ENCODE measurements at regions not wholly inside any gene's neighbourhood (a gene's known extent, or its start where the extent isn't known, plus 50 kb on each side); places are given as distances from the start of the nearest gene placed in this dataset.

GRCh38 chr15:99921101-99921500 lies 187.9 kb upstream of the LYSMD4 start:
- no peak for DNase-seq (ENCODE audit: low read depth)

GRCh38 chr15:99918072-99918471 lies 184.8 kb upstream of the LYSMD4 start:
- DNase-seq (ENCODE audit: low read depth) = no peak

- DNase-seq (ENCODE audit: low read depth) = no peak
Measured at GRCh38 chr15:99917252-99917651, 184.0 kb upstream of the LYSMD4 start.

GRCh38 chr15:99916668-99917223 lies 183.5 kb upstream of the LYSMD4 start:
- no peak for DNase-seq (ENCODE audit: low read depth)

GRCh38 chr15:99914723-99915122 lies 181.5 kb upstream of the LYSMD4 start:
- no peak for DNase-seq (ENCODE audit: low read depth)

- no peak for DNase-seq (ENCODE audit: low read depth)
Measured at GRCh38 chr15:99911816-99912215, 178.6 kb upstream of the LYSMD4 start.

GRCh38 chr15:99909592-99910295 lies 176.5 kb upstream of the LYSMD4 start:
- peak; percentile 30 for DNase-seq (ENCODE audit: low read depth)

- no peak for DNase-seq (ENCODE audit: low read depth)
Measured at GRCh38 chr15:99907698-99908097, 174.5 kb upstream of the LYSMD4 start.

- no peak for DNase-seq (ENCODE audit: low read depth)
Measured at GRCh38 chr15:99906793-99907192, 173.6 kb upstream of the LYSMD4 start.

GRCh38 chr15:99906311-99906710 lies 173.1 kb upstream of the LYSMD4 start:
- DNase-seq (ENCODE audit: low read depth) = peak; percentile 4

- DNase-seq (ENCODE audit: low read depth) = no peak
Measured at GRCh38 chr15:99902248-99902928, 169.2 kb upstream of the LYSMD4 start.

- no peak for DNase-seq (ENCODE audit: low read depth)
Measured at GRCh38 chr15:99895956-99896311, 162.7 kb upstream of the LYSMD4 start.

- no peak for DNase-seq (ENCODE audit: low read depth)
Measured at GRCh38 chr15:99895189-99895955, 162.1 kb upstream of the LYSMD4 start.

GRCh38 chr15:99878835-99879234 lies 145.6 kb upstream of the LYSMD4 start:
- no peak for DNase-seq (ENCODE audit: low read depth)

GRCh38 chr15:99873451-99873850 lies 140.2 kb upstream of the LYSMD4 start:
- DNase-seq (ENCODE audit: low read depth) = no peak

- DNase-seq (ENCODE audit: low read depth) = peak; percentile 7
Measured at GRCh38 chr15:99863550-99864198, 130.4 kb upstream of the LYSMD4 start.

- no peak for DNase-seq (ENCODE audit: low read depth)
Measured at GRCh38 chr15:99857836-99858235, 124.6 kb upstream of the LYSMD4 start.

- no peak for DNase-seq (ENCODE audit: low read depth)
Measured at GRCh38 chr15:99850517-99850916, 117.3 kb upstream of the LYSMD4 start.

GRCh38 chr15:99845009-99845408 lies 111.8 kb upstream of the LYSMD4 start:
- DNase-seq (ENCODE audit: low read depth) = peak; percentile 3

- no peak for DNase-seq (ENCODE audit: low read depth)
Measured at GRCh38 chr15:99844150-99844549, 110.9 kb upstream of the LYSMD4 start.

- no peak for DNase-seq (ENCODE audit: low read depth)
Measured at GRCh38 chr15:99842071-99842470, 108.8 kb upstream of the LYSMD4 start.

GRCh38 chr15:99826157-99826780 lies 93.0 kb upstream of the LYSMD4 start:
- no peak for DNase-seq (ENCODE audit: low read depth)

Measured in M059J (cell line).